Keratinocyte (primary cell): ENCODE measurements at regions not wholly inside any gene's neighbourhood (a gene's known extent, or its start where the extent isn't known, plus 50 kb on each side); places are given as distances from the start of the nearest gene placed in this dataset.

ENCODE experiments used
- DNase-seq: peaks from one replicate; pipeline ENCODE4 v3.0.0-alpha.2; 2011; ENCODE audit warnings: low read depth, missing footprints, low spot score
- FAIRE-seq: peaks from 2 replicates; lab custom pipeline; 2011; peaks lifted over from hg19 to GRCh38; lab: Jason Lieb, UNC
- H2AFZ ChIP-seq: 2 replicates; pipeline ENCODE4 v1.6.0; 2012; ENCODE audit warnings: low read length, control low read depth, inconsistent platforms; ENCODE audit not compliant: control insufficient read depth
- H3K27ac ChIP-seq: 2 replicates; pipeline ENCODE4 v1.5.1; 2011; ENCODE audit warnings: low read length; ENCODE audit not compliant: control insufficient read depth, insufficient read depth
- H3K27me3 ChIP-seq: 3 replicates; pipeline ENCODE4 v1.6.0; 2011; ENCODE audit warnings: low read length; ENCODE audit not compliant: control insufficient read depth, insufficient read depth; ENCODE audit errors: extremely low read depth
- H3K36me3 ChIP-seq, 2 experiments: 2 replicates in 1 of 2; 3 replicates in 1 of 2; pipeline ENCODE4 v1.5.1; 2011; ENCODE audit warnings: low read length in 2 of 2, mild to moderate bottlenecking in 1 of 2; ENCODE audit not compliant: control insufficient read depth in 2 of 2, insufficient read depth in 2 of 2; ENCODE audit errors: extremely low read depth in 1 of 2
- H3K4me1 ChIP-seq: 3 replicates; pipeline ENCODE4 v1.5.1; 2011; ENCODE audit warnings: low read length; ENCODE audit not compliant: control insufficient read depth, insufficient read depth; ENCODE audit errors: extremely low read depth
- H3K4me2 ChIP-seq: 3 replicates; pipeline ENCODE4 v1.6.0; 2011; ENCODE audit warnings: low read depth, low read length; ENCODE audit not compliant: control insufficient read depth, insufficient read depth; ENCODE audit errors: extremely low read depth
- H3K4me3 ChIP-seq, 3 experiments: fragments of 200-600 bp in 1 of 3; sonication (generic) in 1 of 3; 2 replicates in 2 of 3; 3 replicates in 1 of 3; pipeline ENCODE4 v1.5.1; 2011 to 2016; ENCODE audit warnings: low read length in 3 of 3, mild to moderate bottlenecking in 3 of 3, control low read depth in 2 of 3, inconsistent platforms in 1 of 3, low read depth in 1 of 3, mixed read lengths in 1 of 3, mixed run types in 1 of 3, moderate library complexity in 1 of 3; ENCODE audit not compliant: control insufficient read depth in 2 of 3, insufficient read depth in 2 of 3; ENCODE audit errors: extremely low read depth in 1 of 3
- H3K79me2 ChIP-seq: 2 replicates; pipeline ENCODE4 v1.6.0; 2012; ENCODE audit warnings: low read length; ENCODE audit not compliant: control insufficient read depth, insufficient read depth
- H3K9ac ChIP-seq: 3 replicates; pipeline ENCODE4 v1.6.0; 2011; ENCODE audit warnings: low read length; ENCODE audit not compliant: control insufficient read depth, insufficient read depth; ENCODE audit errors: extremely low read depth
- H3K9me1 ChIP-seq: 3 replicates; pipeline ENCODE4 v1.6.0; 2011; ENCODE audit warnings: low read length; ENCODE audit not compliant: control insufficient read depth, insufficient read depth; ENCODE audit errors: extremely low read depth
- H3K9me3 ChIP-seq: 2 replicates; pipeline ENCODE4 v1.5.1; 2012; ENCODE audit warnings: low read depth, low read length; ENCODE audit not compliant: control insufficient read depth
- H4K20me1 ChIP-seq: 3 replicates; pipeline ENCODE4 v1.6.0; 2011; ENCODE audit warnings: low read length; ENCODE audit not compliant: control insufficient read depth, insufficient read depth; ENCODE audit errors: extremely low read depth
- EZH2 ChIP-seq: IDR thresholded peaks from one replicate; pipeline ENCODE4 v1.6.1; 2012; ENCODE audit warnings: inconsistent platforms, mild to moderate bottlenecking, low read length, moderate library complexity
- dilution Hi-C: fragments of 300-500 bp; cut with MboI; formaldehyde crosslinking; loops from one replicate; pipeline ENCODE4 v1.7.0; 2020; ENCODE audit warnings: low sequenced_read_pairs; ENCODE audit not compliant: extremely low pct_ligation_motif_present
- TF ChIP-seq, protein P1 (sequence below), 3 experiments: IDR thresholded peaks in 1 of 3; conservative IDR thresholded peaks in 1 of 3; optimal IDR thresholded peaks in 1 of 3; 2 replicates in 2 of 3; 3 replicates in 1 of 3; pipeline versions ENCODE3 to v1.5.1; 2011; ENCODE audit warnings: low read length in 3 of 3, mild to moderate bottlenecking in 3 of 3, moderate library complexity in 2 of 3, control low read depth in 1 of 3, inconsistent platforms in 1 of 3; ENCODE audit not compliant: insufficient read depth in 2 of 3; ENCODE audit errors: extremely low read depth in 1 of 3

DNA sequence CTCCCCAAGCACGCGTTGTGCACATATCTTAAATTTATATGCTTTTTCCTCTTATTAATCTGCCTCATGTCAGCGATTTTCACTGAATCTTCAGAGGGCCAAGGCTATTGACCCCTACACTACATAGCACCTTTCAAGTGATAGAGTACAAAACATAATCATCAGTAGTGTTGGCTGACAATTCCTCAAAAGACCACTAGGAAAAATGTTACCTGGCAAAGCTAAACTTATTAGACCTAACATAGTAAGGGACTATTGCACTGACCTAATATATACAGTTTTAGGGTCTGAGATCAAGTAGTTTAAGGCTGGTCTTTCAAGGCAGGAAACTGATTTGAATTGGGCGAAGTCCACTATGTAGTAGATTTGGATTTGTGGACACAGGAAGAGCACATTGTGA is 244.2 kb upstream of the ZC3H15 start:
- H3K4me2 ChIP-seq = no peak overlapping the region
- H3K27ac ChIP-seq = no peak overlapping the region
- H3K4me1 ChIP-seq = no peaks in the 10 kb centered on the region
- H3K4me3 ChIP-seq = no peak overlapping the region
- TF ChIP-seq, protein P1, sequence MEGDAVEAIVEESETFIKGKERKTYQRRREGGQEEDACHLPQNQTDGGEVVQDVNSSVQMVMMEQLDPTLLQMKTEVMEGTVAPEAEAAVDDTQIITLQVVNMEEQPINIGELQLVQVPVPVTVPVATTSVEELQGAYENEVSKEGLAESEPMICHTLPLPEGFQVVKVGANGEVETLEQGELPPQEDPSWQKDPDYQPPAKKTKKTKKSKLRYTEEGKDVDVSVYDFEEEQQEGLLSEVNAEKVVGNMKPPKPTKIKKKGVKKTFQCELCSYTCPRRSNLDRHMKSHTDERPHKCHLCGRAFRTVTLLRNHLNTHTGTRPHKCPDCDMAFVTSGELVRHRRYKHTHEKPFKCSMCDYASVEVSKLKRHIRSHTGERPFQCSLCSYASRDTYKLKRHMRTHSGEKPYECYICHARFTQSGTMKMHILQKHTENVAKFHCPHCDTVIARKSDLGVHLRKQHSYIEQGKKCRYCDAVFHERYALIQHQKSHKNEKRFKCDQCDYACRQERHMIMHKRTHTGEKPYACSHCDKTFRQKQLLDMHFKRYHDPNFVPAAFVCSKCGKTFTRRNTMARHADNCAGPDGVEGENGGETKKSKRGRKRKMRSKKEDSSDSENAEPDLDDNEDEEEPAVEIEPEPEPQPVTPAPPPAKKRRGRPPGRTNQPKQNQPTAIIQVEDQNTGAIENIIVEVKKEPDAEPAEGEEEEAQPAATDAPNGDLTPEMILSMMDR (optimal IDR thresholded peaks at IDR 0.05 in 1 of 3, IDR thresholded peaks at IDR 0.05 in 1 of 3, conservative IDR thresholded peaks at IDR 0.05 in 1 of 3; ENCODE audit: extremely low read depth in 1 of 3, insufficient read depth in 2 of 3, low read length in 3 of 3) = no peak
- H2AFZ ChIP-seq = no peak overlapping the region
- FAIRE-seq (no peak), DNase-seq (no peak)
- H3K9me3 ChIP-seq = no peaks in the 10 kb centered on the region
- no peaks in the 10 kb centered on the region for H3K36me3 ChIP-seq
- H3K9me1 ChIP-seq = no peaks in the 10 kb centered on the region
- H3K27me3 ChIP-seq = no peaks in the 10 kb centered on the region
- H3K9ac ChIP-seq = no peak overlapping the region
- dilution Hi-C loops = no loop called here
- no peaks in the 10 kb centered on the region for H4K20me1 ChIP-seq
- no peaks in the 10 kb centered on the region for H3K79me2 ChIP-seq

DNA sequence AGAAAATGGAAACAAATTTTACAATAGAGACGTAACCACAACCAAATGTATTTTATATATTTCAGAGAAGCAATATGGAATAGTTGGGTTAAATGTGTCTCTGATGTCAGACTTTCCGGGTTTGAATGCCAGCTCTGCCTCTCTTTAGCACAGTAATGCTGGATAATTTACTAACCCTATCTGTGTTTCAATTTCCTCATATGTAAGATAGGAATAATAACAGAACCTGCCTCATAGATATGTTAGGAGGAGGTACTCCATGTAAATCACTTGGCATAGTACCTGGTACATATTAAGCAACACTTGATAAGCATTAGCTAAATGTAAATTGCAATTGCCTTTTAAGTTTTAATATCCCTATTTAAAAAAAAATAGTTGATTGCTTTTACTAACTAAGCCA is 231.3 kb upstream of the ZC3H15 start:
- H4K20me1 ChIP-seq = no peaks in the 10 kb centered on the region
- H3K79me2 ChIP-seq = no peaks in the 10 kb centered on the region
- DNase-seq = no peak
- H3K9me1 ChIP-seq = no peaks in the 10 kb centered on the region
- dilution Hi-C loops = no loop called here
- H3K27me3 ChIP-seq = no peaks in the 10 kb centered on the region
- no peak overlapping the region for H3K4me2 ChIP-seq
- TF ChIP-seq, protein P1 (optimal IDR thresholded peaks at IDR 0.05 in 1 of 3, IDR thresholded peaks at IDR 0.05 in 1 of 3, conservative IDR thresholded peaks at IDR 0.05 in 1 of 3; ENCODE audit: extremely low read depth in 1 of 3, insufficient read depth in 2 of 3, low read length in 3 of 3) = no peak
- no peak for TF ChIP-seq EZH2
- H3K4me3 ChIP-seq = no peak overlapping the region
- H3K27ac ChIP-seq = no peak overlapping the region
- H3K9me3 ChIP-seq = no peaks in the 10 kb centered on the region
- H3K36me3 ChIP-seq = no peaks in the 10 kb centered on the region
- H2AFZ ChIP-seq = no peak overlapping the region
- H3K4me1 ChIP-seq = no peaks in the 10 kb centered on the region
- H3K9ac ChIP-seq = no peak overlapping the region
- FAIRE-seq = no peak
